GM21825 (cell line): ENCODE measurements at regions not wholly inside any gene's neighbourhood (a gene's known extent, or its start where the extent isn't known, plus 50 kb on each side); places are given as distances from the start of the nearest gene placed in this dataset.

Experiments used
- ATAC-seq: cut with Tn5 transposase; IDR thresholded peaks from one replicate; pipeline ENCODE4 v1.9.1; 2021; ENCODE audit warnings: mild to moderate bottlenecking, moderate library complexity; ENCODE audit not compliant: unreplicated experiment

- ATAC-seq, result no peak
Measured at GRCh38 chr4:126265888-126266287, 951.1 kb downstream of the FAT4 start.

GRCh38 chr4:126267689-126268088 lies 952.9 kb downstream of the FAT4 start:
- ATAC-seq, result no peak

GRCh38 chr4:126268106-126268505 lies 953.4 kb downstream of the FAT4 start:
- ATAC-seq, result no peak

- no peak for ATAC-seq
Measured at GRCh38 chr4:126269106-126269505, 954.4 kb downstream of the FAT4 start.

GRCh38 chr4:126271292-126271691 lies 956.5 kb downstream of the FAT4 start:
- no peak for ATAC-seq

DNA sequence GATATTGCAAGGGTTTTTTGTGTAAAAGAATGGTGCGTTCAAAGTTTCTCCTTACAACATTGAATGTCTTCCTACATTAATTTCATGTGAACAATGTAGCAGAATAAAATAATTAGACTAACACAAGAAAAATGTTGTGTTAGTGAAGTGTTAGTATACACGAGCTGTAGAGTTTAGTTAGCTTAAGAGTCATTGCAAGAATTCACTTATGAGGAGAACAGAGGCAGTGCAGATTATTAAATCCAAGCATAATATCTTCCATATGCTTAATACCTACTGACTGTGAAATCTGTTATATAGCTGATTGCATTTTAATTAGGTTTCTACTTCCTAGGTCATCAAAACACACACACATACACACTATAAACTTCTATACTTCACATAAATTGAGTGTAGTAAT lies 959.0 kb downstream of the FAT4 start:
- no peak for ATAC-seq

DNA sequence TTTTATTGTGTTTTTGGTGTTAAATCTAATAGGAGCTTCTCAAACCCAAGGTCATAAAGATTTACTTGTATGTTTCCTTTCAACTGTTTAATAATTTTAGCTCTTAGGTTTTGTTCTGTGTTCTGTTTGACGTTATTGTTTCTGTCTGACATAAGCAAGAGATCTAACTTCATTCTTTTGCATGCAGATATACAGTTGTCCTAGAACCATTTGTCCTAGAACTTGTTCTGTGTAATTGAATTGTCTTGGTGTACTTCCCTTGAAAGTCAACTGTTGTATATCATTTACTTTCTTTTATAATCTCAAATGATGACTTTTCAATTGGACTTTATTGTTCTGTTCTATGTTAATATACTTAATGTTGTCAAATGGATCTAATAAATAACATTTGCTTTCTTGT lies 977.1 kb downstream of the FAT4 start:
- no peak for ATAC-seq

DNA sequence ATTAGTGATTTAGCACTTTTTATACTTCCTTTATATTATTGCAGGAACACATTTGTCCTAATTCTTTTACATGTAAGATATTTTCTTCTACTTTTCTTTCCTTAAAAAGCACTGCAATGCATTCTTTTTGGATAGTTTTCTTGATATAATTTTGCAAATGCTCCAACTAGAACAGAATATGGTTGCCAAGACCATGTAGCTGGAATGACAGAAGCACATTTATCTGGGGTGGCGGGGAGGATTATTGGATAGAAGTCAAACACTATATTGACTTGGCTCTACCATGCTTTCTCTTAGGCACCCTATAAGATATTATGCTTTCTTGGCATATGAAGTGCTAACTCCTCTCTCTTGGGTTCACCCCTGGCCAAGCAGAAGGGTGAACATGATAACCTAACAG lies 983.5 kb downstream of the FAT4 start:
- ATAC-seq, result no peak

- no peak for ATAC-seq
Measured at GRCh38 chr4:126306152-126306869, 991.6 kb downstream of the FAT4 start.

DNA sequence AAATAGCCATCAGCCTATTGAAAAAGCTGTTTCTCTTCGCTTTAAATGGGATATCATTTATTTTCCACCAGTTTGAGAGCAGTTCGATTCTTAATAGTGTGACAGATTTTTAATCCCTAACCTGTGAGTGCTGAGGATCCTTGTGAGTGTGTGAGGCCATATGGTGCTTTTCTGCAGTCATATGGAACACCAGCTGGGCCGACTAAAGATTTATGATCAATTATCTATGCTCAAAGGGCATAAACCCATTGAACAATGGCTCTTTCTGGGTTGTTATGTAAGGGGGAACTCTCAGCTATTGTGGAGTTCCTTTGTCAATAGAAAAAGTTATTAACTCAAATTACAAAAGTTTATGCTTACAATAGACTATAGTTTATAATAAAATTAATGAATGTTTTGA lies 1003.6 kb downstream of the FAT4 start:
- ATAC-seq, result no peak

DNA sequence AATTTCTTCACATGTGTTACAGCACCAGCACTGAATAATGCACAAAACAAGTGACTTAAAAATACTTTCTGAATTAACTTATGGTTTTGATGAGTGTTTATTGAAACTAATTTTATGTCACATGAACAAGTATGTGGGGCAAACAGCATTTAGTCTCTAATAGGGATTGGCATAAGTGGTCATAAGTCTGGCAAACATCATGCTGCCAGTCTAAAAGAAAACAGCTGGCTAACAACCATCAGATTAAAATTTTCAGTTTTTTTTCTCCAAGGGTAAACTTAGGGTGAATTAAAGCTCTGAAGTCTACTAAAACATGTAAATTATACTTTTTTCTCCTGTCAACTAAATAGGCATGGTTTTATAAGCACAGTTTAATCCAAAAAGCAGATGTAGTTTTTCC lies 1014.2 kb downstream of the FAT4 start:
- no peak for ATAC-seq

DNA sequence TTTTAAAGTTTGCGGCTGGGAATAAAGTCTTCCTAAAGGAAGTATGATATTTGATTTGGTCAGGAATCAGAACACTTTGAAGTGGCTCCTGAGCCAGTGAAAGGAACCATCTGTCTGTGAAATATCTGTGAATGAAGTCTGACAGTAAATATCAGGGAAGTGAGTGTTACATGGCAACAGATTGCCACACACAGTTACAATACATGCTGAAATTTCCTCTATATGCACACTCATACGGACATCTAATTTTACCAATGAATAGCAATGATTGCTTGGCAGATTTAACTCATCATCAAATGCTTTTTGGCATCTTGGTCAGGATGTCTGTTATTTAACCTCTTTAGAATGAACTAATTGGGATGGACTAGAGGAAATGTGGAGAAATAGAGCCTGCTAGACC lies 1023.8 kb downstream of the FAT4 start:
- no peak for ATAC-seq

DNA sequence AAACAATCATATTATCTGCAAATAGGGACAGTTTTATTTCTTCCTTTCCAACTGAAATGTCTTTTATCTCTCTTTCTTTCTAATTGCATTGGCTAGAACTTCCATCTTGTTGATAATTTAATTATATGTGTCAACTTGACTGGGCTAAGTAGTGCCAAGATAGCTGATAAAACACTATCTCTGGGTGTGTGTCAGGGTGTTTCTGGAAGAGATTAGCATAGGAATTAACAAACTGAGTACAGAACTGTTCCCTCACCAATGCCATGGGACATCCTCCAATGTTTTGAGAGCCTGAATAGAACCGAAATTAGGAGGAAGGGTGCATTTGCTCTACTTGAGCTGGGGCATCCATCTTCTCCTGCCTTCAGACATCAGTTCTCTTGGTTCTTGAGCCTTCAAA lies 1027.2 kb downstream of the FAT4 start:
- ATAC-seq, result no peak

GRCh38 chr4:126344472-126344871 lies 1029.7 kb downstream of the FAT4 start:
- ATAC-seq, result no peak

DNA sequence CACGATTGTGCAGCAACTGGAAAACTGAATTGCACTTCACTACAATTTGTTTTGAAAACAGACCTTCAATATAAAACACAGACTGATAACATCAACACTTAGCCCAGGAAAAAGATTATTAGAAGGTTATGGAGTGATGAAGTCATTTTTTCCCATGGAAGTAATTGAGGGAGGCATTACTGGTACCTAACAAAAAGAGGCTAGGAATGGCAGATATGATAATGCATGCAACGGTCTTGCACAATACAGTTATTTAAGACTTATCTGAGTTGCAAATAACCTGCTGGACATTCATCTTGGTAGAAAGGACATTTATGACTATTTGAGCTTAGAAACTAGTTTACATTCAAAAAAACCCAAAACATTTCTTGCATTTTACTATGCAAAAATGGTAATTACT lies 1031.9 kb downstream of the FAT4 start:
- no peak for ATAC-seq

DNA sequence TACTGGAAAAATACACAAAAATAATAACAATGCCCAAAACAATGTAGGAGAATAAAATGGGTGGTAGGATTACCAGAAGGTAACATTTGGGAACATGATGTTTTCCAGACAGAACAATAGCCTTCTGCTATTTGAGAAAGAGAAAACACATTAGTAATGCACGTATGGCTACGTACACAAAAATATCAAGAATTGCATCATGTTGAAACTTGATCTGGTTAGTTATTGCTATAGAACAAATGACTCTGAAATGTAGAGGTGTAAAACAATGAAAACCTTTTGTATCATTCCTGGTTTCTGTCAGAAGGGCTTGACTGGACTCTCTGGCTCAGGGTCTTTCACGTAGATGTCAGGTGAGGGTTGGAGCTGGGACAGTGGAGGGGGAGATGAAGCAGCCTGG lies 1040.0 kb downstream of the FAT4 start:
- no peak for ATAC-seq

GRCh38 chr4:126358041-126358440 lies 1043.3 kb downstream of the FAT4 start:
- ATAC-seq, result no peak

DNA sequence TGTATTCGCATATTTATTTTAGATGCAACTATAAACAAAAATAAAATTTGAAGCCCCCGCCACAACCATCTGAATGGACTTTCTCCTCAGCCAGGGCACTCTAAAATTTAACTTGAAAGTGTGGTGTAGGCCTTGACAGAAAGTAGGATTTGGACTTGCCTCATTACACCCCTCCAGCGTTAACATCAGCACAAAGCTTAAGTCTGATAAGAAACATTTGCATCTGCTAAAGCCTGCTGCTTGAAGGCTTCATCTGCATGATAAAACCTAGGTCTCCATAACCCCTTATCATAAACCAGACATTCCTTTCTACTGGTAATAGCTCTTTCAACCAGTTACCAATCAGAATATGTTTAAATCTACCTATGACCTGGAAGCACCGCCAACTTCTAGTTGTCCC lies 1046.5 kb downstream of the FAT4 start:
- no peak for ATAC-seq

DNA sequence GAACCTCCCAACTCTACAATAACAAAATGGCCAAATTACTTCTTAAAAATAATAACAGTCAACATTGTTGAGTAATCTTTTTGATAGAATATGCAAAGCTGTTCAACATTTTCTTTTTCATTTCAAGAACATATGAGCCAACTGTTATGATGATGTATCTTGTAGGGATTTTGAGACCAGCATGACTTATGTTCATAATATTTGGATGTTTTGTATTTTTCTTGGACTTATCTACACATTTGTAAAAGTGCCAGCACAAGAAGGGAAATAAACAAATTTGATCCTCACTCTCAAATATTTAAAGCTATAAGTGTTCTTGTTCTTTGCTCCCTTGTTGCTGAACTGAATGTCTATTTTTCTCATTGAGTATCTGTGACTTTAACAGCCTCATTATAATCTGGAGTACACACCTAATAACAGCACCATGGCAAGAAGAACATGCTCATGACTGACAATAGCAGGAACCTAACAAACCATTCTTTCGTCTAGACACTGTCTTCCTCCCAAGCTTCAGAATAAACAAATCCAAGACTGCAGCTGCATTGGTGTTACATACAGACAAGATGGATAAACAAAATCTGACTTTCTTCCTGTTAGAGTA lies 1049.7 kb downstream of the FAT4 start:
- no peak for ATAC-seq

GRCh38 chr4:126369076-126369475 lies 1054.3 kb downstream of the FAT4 start:
- no peak for ATAC-seq

DNA sequence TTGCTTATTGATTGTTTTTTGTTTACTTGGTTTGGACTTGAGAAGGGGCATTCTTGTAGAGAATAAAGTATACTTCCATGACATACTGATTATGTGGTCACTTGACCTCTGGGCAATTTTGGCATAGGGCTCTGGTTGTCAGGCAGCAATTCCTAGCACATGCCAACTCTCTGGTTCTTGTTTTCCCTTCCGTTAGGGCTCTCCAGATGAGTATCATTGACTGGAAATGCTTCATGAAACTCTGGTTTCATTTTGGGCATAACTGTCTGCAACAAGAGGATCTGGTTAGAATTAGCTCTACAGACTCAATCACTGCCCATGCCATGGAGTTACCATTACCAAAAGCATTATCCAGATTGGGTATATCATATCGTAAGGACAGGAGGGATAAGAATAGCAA lies 1057.9 kb downstream of the FAT4 start:
- no peak for ATAC-seq

GRCh38 chr4:126375462-126376054 lies 1060.8 kb downstream of the FAT4 start:
- ATAC-seq, result no peak

- ATAC-seq, result no peak
Measured at GRCh38 chr4:126385954-126386353, 1071.2 kb downstream of the FAT4 start.
